ENCODE measurements at regions not wholly inside any gene's neighbourhood (a gene's known extent, or its start where the extent isn't known, plus 50 kb on each side); places are given as distances from the start of the nearest gene placed in this dataset.
"Not testable (repeated sequence)": the region's sequence is repeated elsewhere in the genome, so short reads cannot be mapped to it uniquely, and the experiment has no call there.

DNA sequence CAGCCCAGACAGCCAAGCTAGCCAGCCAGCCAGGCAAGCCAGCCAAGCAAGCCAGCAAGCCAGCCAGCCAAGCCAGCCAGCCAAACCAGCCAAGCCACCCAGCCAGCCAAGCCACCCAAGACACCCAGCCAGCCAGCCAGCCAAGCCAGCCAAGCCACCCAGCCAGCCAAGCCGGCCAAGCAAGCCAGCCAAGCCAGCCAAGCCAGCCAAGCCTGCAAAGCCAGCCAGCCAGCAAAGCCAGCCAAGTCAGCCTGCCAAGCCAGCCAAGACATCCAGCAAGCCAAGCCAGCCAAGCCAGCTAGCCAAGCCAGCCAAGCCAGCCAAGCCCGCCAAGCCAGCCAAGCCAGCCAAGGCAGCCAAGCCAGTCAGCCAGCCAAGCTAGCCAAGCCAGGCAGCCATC lies 1606.2 kb downstream of the RPIA start:
- TF ChIP-seq, protein P1, sequence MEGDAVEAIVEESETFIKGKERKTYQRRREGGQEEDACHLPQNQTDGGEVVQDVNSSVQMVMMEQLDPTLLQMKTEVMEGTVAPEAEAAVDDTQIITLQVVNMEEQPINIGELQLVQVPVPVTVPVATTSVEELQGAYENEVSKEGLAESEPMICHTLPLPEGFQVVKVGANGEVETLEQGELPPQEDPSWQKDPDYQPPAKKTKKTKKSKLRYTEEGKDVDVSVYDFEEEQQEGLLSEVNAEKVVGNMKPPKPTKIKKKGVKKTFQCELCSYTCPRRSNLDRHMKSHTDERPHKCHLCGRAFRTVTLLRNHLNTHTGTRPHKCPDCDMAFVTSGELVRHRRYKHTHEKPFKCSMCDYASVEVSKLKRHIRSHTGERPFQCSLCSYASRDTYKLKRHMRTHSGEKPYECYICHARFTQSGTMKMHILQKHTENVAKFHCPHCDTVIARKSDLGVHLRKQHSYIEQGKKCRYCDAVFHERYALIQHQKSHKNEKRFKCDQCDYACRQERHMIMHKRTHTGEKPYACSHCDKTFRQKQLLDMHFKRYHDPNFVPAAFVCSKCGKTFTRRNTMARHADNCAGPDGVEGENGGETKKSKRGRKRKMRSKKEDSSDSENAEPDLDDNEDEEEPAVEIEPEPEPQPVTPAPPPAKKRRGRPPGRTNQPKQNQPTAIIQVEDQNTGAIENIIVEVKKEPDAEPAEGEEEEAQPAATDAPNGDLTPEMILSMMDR (IDR thresholded peaks at IDR 0.05; ENCODE audit: low read length), result not testable (repeated sequence)
- not testable (repeated sequence) for TF ChIP-seq EZH2 (IDR thresholded peaks at IDR 0.05; ENCODE audit: borderline replicate concordance, low read length)
